BE2C (cell line): ENCODE measurements at regions not wholly inside any gene's neighbourhood (a gene's known extent, or its start where the extent isn't known, plus 50 kb on each side); places are given as distances from the start of the nearest gene placed in this dataset.

Source experiments
- DNase-seq: peaks from one replicate; pipeline ENCODE4 v3.0.0-alpha.2; 2020
- H3K27me3 ChIP-seq: fragments of 250-450 bp; sonication (Bioruptor Pico); 2 replicates; pipeline ENCODE4 v1.5.1; 2020; ENCODE audit warnings: mild to moderate bottlenecking
- H3K36me3 ChIP-seq: fragments of 250-450 bp; sonication (Bioruptor Pico); 2 replicates; pipeline ENCODE4 v1.5.1; 2020; ENCODE audit warnings: mild to moderate bottlenecking
- H3K4me1 ChIP-seq: fragments of 250-450 bp; sonication (Bioruptor Pico); 2 replicates; pipeline ENCODE4 v1.5.1; 2020
- H3K4me3 ChIP-seq: 2 replicates; pipeline ENCODE4 v1.5.1; 2011; ENCODE audit warnings: low read depth, low read length
- H3K9me3 ChIP-seq: fragments of 250-450 bp; sonication (Bioruptor Pico); 2 replicates; pipeline ENCODE4 v1.5.1; 2020
- TF ChIP-seq, protein P1 (sequence below): IDR thresholded peaks from 2 replicates; pipeline ENCODE4 v1.5.1; 2012; ENCODE audit warnings: mild to moderate bottlenecking, low read depth, low read length

DNA sequence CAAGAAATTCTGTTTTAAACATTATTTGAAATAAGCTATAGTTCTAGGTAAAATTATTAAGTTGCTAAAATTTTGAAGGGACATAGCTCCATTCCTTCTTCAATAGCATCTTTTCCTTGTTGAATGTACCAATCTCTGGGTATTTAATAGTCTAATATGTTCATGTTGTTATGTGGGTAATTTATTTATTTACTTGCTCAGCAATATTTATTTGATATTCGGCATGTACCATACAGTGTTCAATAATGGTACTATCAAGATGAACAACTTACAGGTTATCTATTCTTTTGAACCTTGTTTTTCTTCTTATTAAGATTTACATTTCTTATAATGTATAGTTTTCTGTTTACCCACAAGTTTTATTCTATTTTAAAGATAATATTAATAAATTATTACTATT, 1616.8 kb upstream of the PIK3C3 start:
- no peaks in the 10 kb centered on the region for H3K4me1 ChIP-seq
- no peaks in the 10 kb centered on the region for H3K9me3 ChIP-seq
- no peak for DNase-seq
- TF ChIP-seq, protein P1, sequence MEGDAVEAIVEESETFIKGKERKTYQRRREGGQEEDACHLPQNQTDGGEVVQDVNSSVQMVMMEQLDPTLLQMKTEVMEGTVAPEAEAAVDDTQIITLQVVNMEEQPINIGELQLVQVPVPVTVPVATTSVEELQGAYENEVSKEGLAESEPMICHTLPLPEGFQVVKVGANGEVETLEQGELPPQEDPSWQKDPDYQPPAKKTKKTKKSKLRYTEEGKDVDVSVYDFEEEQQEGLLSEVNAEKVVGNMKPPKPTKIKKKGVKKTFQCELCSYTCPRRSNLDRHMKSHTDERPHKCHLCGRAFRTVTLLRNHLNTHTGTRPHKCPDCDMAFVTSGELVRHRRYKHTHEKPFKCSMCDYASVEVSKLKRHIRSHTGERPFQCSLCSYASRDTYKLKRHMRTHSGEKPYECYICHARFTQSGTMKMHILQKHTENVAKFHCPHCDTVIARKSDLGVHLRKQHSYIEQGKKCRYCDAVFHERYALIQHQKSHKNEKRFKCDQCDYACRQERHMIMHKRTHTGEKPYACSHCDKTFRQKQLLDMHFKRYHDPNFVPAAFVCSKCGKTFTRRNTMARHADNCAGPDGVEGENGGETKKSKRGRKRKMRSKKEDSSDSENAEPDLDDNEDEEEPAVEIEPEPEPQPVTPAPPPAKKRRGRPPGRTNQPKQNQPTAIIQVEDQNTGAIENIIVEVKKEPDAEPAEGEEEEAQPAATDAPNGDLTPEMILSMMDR, result no peak
- no peak overlapping the region for H3K4me3 ChIP-seq
- no peaks in the 10 kb centered on the region for H3K36me3 ChIP-seq
- H3K27me3 ChIP-seq, result no peaks in the 10 kb centered on the region

DNA sequence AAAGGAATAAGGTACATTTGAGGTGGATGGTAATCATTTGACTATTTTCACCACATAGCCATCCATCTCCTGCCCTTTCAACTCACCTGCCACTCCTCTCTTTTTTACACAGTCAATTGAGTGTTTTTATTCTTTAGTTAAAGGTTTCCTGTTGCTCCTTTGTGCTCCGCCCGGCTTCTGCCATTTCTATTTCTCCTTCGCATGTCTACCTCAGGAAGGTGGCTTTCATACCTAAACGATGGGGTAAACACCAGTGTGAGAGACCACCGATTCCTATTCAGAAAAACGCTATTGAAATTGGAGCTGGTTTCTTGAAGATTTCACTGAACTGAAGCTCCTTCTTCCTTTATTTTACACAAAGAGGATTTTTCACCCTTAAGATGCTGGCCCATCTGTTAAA, 1628.0 kb upstream of the PIK3C3 start:
- no peaks in the 10 kb centered on the region for H3K9me3 ChIP-seq
- DNase-seq, result no peak
- no peaks in the 10 kb centered on the region for H3K4me1 ChIP-seq
- TF ChIP-seq, protein P1, result no peak
- no peak overlapping the region for H3K4me3 ChIP-seq
- H3K27me3 ChIP-seq, result no peaks in the 10 kb centered on the region
- H3K36me3 ChIP-seq, result no peaks in the 10 kb centered on the region

DNA sequence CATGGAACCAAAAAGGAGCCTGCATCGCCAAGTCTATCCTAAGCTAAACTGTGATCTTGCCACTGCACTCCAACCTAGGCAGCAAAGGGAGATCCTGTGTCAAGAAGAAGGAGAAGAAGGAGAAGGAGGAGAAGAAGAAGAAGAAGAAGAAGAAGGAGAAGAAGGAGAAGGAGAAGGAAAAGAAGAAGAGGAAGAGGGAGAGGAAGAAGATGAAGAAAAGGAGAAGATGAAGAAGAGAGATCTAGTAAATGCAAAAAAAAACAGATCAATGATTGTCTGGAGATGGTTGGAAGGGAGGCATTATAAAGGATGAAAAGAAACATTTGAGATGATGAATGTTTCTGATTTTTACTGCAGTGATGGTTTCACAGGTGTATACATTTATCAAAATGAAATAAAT, 1629.0 kb upstream of the PIK3C3 start:
- H3K9me3 ChIP-seq, result no peaks in the 10 kb centered on the region
- H3K4me3 ChIP-seq, result no peak overlapping the region
- DNase-seq, result no peak
- TF ChIP-seq, protein P1, result no peak
- no peaks in the 10 kb centered on the region for H3K27me3 ChIP-seq
- H3K4me1 ChIP-seq, result no peaks in the 10 kb centered on the region
- H3K36me3 ChIP-seq, result no peaks in the 10 kb centered on the region

DNA sequence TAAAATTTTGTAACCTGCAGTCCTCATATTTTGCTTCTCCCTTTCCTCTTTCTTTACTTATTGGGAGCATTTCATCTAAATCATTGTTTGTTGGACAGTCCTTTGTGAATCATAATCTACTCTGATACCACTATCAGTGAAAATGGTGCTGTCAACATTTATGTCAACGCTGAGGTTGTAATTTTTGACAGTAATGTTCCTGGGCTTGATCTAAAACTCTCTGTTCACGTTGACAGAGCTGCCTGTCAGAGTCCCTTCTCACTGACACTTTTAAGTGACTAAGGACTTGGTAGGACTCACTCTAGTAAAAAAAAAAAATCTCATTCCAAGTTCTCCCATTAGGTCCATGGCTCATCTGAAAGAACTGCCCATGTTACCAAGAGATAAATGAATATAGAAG, 1640.8 kb upstream of the PIK3C3 start:
- no peak overlapping the region for H3K4me3 ChIP-seq
- H3K9me3 ChIP-seq, result no peaks in the 10 kb centered on the region
- no peaks in the 10 kb centered on the region for H3K27me3 ChIP-seq
- no peak for DNase-seq
- no peaks in the 10 kb centered on the region for H3K4me1 ChIP-seq
- no peaks in the 10 kb centered on the region for H3K36me3 ChIP-seq
- TF ChIP-seq, protein P1, result no peak

DNA sequence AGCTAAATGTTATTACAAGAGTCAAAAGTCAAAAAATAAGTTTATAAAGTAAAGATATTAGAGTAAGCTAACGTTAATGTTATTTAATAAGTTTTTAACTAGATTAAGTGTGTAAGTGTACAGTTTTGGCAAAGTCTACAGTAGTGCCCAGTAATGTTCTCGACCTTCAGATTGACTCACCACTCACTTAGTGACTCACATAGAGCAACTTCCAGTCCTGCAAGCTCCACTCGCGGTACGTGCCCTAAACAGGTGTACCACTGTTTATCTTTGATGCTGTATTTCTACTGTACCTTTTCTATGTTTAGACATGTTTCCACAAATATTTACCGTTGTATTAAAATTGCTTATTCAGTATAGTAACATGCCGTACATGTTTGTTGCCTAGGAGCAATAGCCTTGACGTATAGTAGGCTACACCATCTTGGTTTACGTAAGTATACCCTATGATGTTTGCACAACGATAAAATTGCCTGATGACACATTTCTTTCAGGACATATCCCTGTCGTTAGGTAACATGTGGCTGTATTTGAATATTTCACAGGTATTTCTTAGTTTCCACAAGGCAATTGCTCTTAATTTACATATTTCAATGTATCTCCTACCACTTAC, 1641.9 kb upstream of the PIK3C3 start:
- DNase-seq, result no peak
- TF ChIP-seq, protein P1, result no peak
- Histone ChIP-seq H3K27me3 (no peaks in the 10 kb centered on the region), H3K4me1 (no peaks in the 10 kb centered on the region), H3K36me3 (no peaks in the 10 kb centered on the region), H3K9me3 (no peaks in the 10 kb centered on the region), H3K4me3 (no peak overlapping the region)

DNA sequence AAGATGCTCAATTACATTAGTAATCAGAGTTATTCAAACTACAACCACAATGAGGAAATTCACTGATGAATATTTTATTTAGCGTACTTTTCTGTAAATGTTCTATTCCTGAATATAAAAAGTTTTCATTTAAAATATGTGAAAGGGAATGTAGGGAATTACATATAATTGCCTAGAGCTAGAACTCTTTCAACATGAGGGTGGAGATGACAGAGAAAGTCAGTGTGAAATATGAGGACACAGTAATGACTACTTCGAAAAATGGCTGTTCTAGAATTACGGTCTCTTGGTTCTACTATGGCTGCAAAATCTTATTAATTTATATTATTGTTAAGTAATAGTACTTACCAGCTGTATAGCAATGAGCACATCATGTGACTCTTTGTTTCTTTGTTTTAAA, 1647.4 kb upstream of the PIK3C3 start:
- H3K9me3 ChIP-seq, result no peaks in the 10 kb centered on the region
- DNase-seq, result no peak
- TF ChIP-seq, protein P1, result no peak
- no peaks in the 10 kb centered on the region for H3K4me1 ChIP-seq
- H3K27me3 ChIP-seq, result no peaks in the 10 kb centered on the region
- H3K4me3 ChIP-seq, result no peak overlapping the region
- no peaks in the 10 kb centered on the region for H3K36me3 ChIP-seq
